GM12878 (cell line): ENCODE measurements at regions not wholly inside any gene's neighbourhood (a gene's known extent, or its start where the extent isn't known, plus 50 kb on each side); places are given as distances from the start of the nearest gene placed in this dataset.
"Not testable (repeated sequence)": the region's sequence is repeated elsewhere in the genome, so short reads cannot be mapped to it uniquely, and the experiment has no call there.

ENCODE experiments used
- ATAC-seq: fragments of 200-7000 bp; cut with Tn5 transposase; 3 replicates; pipeline ENCODE4 v1.9.1; 2020; ENCODE audit warnings: mild to moderate bottlenecking, moderate library complexity
- BruUV-seq: library from RNA; stranded (reverse); fragments of 400-500 nt; replicated peaks from 2 replicates; lab custom pipeline; 2021; lab: Mats Ljungman, UMichigan
- CTCF ChIA-PET: fragments of 300-600 bp; sonication (Branson Sonifier 250); formaldehyde crosslinking; extraction: SDS; loops from one replicate; lab custom pipeline; 2021; ENCODE audit warnings: inconsistent platforms; lab: Yijun Ruan, JAX
- POLR2A ChIA-PET: fragments of 350-600 bp; formaldehyde crosslinking; extraction: SDS; loops from one replicate; lab custom pipeline; 2021; ENCODE audit warnings: inconsistent platforms; lab: Charles Lee
- RAD21 ChIA-PET: fragments of 300-600 bp; sonication (Branson Sonifier 250); formaldehyde crosslinking; loops from one replicate; lab custom pipeline; 2023; ENCODE audit warnings: antibody characterized with exemption; ENCODE audit not compliant: unreplicated experiment; lab: Charles Lee
- SMC1A ChIA-PET: fragments of 300-600 bp; sonication (Branson Sonifier 250); formaldehyde crosslinking; loops from one replicate; lab custom pipeline; 2023; ENCODE audit not compliant: unreplicated experiment, uncharacterized antibody; lab: Charles Lee
- DNase-seq: peaks from one replicate; pipeline ENCODE4 v3.0.0-alpha.2; 2011; ENCODE audit warnings: low read depth, low spot score
- FAIRE-seq: peaks from 3 replicates; lab custom pipeline; 2011; peaks lifted over from hg19 to GRCh38; lab: Jason Lieb, UNC
- H2AFZ ChIP-seq: 2 replicates; pipeline ENCODE4 v1.6.0; 2011; ENCODE audit warnings: low read depth, low read length, control low read depth; ENCODE audit not compliant: control insufficient read depth
- H3K27ac ChIP-seq: 2 replicates; pipeline ENCODE4 v1.5.1; 2011; ENCODE audit warnings: control low read depth; ENCODE audit not compliant: control insufficient read depth, insufficient read depth
- H3K27me3 ChIP-seq, 2 experiments: replicated peaks in 1 of 2; 2 replicates each; pipeline versions ENCODE4 v1.6.0 to v1.6.1; 2011; ENCODE audit warnings: low read length in 1 of 2; ENCODE audit not compliant: control insufficient read depth in 2 of 2, insufficient read depth in 2 of 2
- H3K36me3 ChIP-seq, 2 experiments: 2 replicates each; pipeline ENCODE4 v1.5.1; 2011; ENCODE audit warnings: low read length in 1 of 2; ENCODE audit not compliant: control insufficient read depth in 2 of 2, insufficient read depth in 2 of 2
- H3K4me1 ChIP-seq: 2 replicates; pipeline ENCODE4 v1.6.1; 2011; ENCODE audit warnings: mild to moderate bottlenecking, low read length, moderate library complexity, mixed read lengths; ENCODE audit not compliant: control insufficient read depth, insufficient read depth
- H3K4me2 ChIP-seq: 2 replicates; pipeline ENCODE4 v1.6.0; 2011; ENCODE audit warnings: control low read depth; ENCODE audit not compliant: control insufficient read depth, insufficient read depth
- H3K4me3 ChIP-seq: fragments of 200-600 bp; sonication (generic); 2 replicates; pipeline ENCODE4 v1.5.1; 2016
- H3K79me2 ChIP-seq: 2 replicates; pipeline ENCODE4 v1.6.0; 2011; ENCODE audit warnings: low read length; ENCODE audit not compliant: control insufficient read depth, insufficient read depth
- H3K9ac ChIP-seq: 2 replicates; pipeline ENCODE4 v1.8.0; 2011; ENCODE audit warnings: low read length, control low read depth, mixed read lengths; ENCODE audit not compliant: control insufficient read depth, insufficient read depth
- H3K9me3 ChIP-seq: replicated peaks from 3 replicates; pipeline ENCODE4 v1.5.1; 2011; ENCODE audit warnings: mild to moderate bottlenecking, low read length; ENCODE audit not compliant: control insufficient read depth, insufficient read depth
- H4K20me1 ChIP-seq: 2 replicates; pipeline ENCODE4 v1.6.0; 2011; ENCODE audit not compliant: control insufficient read depth, insufficient read depth
- MYB ChIP-seq: fragments of 150-350 bp; IDR thresholded peaks from 2 replicates; pipeline ENCODE4 v1.6.1; 2014; ENCODE audit warnings: mild to moderate bottlenecking, low read depth, low read length, borderline replicate concordance
- SIN3A ChIP-seq: IDR thresholded peaks from 2 replicates; pipeline ENCODE4 v1.6.1; 2012; ENCODE audit warnings: low read depth, low read length, improper control_type of control experiment
- TCF3 ChIP-seq: IDR thresholded peaks from 2 replicates; pipeline ENCODE4 v1.6.1; 2012; ENCODE audit warnings: low read depth, mild to moderate bottlenecking, low read length, borderline replicate concordance; ENCODE audit not compliant: insufficient read depth
- WGBS: methylation state at CpG from one replicate; pipeline ENCODE4 v1.1.6; 2016; ENCODE audit warnings: low lambda C conversion rate; ENCODE audit not compliant: insufficient replicate concordance, insufficient coverage; ENCODE audit errors: missing lambda C conversion rate; 5-methylcytosine and 5-hydroxymethylcytosine counted together
- in situ Hi-C: fragments of 300-500 bp; cut with MboI; formaldehyde crosslinking; loops from 9 replicates; pipeline ENCODE4 v1.14.3; 2018; ENCODE audit warnings: mixed read lengths
- intact Hi-C: fragments of 100-400 bp; cut with micrococcal nuclease; formaldehyde crosslinking; loops from one replicate; pipeline ENCODE4 v1.14.2; 2022; ENCODE audit not compliant: unreplicated experiment
- TF ChIP-seq, protein P1 (sequence below): IDR thresholded peaks from 2 replicates; pipeline ENCODE4 v1.6.1; 2012; ENCODE audit warnings: low read depth, low read length, improper control_type of control experiment

- Histone ChIP-seq H3K9me3 (no peaks in the 10 kb centered on the region; the same call in 2 of the 3 replicates), H3K27me3 (no peaks in the 10 kb centered on the region), H3K79me2 (no peaks in the 10 kb centered on the region), H3K36me3 (no peaks in the 10 kb centered on the region), H4K20me1 (no peaks in the 10 kb centered on the region), H3K4me1 (no peaks in the 10 kb centered on the region), H2AFZ (no peak overlapping the region), H3K4me2 (no peak overlapping the region), H3K27ac (no peak overlapping the region), H3K4me3 (no peak overlapping the region), H3K9ac (no peak overlapping the region)
- no peak for DNase-seq
- no TSS peak for BruUV-seq
- SMC1A ChIA-PET = interaction anchor here (1.3 to 1.9 kb wide), 2 partner anchors 179 to 360 kb away, joined by 3 to 7 read pairs; no protein-coding TSS in a partner anchor
- FAIRE-seq = no peak
- POLR2A ChIA-PET = no interaction called here
- CTCF ChIA-PET = no interaction called here
- WGBS = 50% methylated on average over 2 of the region's 2 CpGs
- TF ChIP-seq SIN3A (no peak), MYB (no peak), TCF3 (no peak)
- TF ChIP-seq, protein P1, sequence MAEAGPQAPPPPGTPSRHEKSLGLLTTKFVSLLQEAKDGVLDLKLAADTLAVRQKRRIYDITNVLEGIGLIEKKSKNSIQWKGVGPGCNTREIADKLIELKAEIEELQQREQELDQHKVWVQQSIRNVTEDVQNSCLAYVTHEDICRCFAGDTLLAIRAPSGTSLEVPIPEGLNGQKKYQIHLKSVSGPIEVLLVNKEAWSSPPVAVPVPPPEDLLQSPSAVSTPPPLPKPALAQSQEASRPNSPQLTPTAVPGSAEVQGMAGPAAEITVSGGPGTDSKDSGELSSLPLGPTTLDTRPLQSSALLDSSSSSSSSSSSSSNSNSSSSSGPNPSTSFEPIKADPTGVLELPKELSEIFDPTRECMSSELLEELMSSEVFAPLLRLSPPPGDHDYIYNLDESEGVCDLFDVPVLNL = no peak
- no peak for ATAC-seq
- intact Hi-C loops = loop anchor here (10.0 kb wide), 1 partner anchor 361 kb away; no protein-coding TSS in a partner anchor
- in situ Hi-C loops = no loop called here
- RAD21 ChIA-PET = no interaction called here
These were observed 107.9 kb upstream of the PMCH start for GRCh38 chr12:102305486-102305885.

DNA sequence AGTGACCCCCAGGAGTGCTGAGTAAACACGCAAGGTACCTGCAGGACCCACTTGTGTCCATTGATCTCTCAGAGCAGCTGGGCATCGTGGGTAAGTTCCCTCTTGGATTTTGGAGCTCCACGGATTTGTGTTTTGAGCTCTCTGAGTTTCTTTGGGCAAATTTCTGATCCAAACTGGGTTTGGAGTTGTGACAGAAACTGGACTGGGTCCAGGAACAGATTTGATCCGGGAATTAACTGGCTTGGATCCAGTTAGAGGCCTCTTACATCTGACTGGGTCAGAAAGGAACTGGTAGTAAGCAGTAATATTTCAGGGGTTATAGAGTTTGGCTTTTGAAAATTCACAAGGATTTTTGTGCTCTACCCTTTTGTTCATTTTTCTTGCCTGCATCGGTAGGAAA is 107.0 kb upstream of the PMCH start:
- FAIRE-seq, H3K9me3 ChIP-seq: not testable (repeated sequence)
- WGBS = 49% methylated on average over 5 of the region's 5 CpGs

More for the DNA sequence above, 107.0 kb upstream of the PMCH start:
- H3K9ac ChIP-seq, H3K4me1 ChIP-seq, BruUV-seq, H4K20me1 ChIP-seq, H3K36me3 ChIP-seq, DNase-seq, ATAC-seq, in situ Hi-C loops, H3K79me2 ChIP-seq, H3K4me3 ChIP-seq, H3K27ac ChIP-seq, H3K4me2 ChIP-seq, POLR2A ChIA-PET, H2AFZ ChIP-seq, H3K27me3 ChIP-seq: not testable (repeated sequence)
- CTCF ChIA-PET = interaction anchor here (0.9 to 3.0 kb wide), 3 partner anchors 239 to 512 kb away, joined by 3 to 23 read pairs (median 3); no protein-coding TSS in a partner anchor
- SMC1A ChIA-PET = interaction anchor here (1.9 kb wide), 1 partner anchor 179 kb away, joined by 7 read pairs; no protein-coding TSS in a partner anchor
- intact Hi-C loops = loop anchor here (10.0 kb wide), 1 partner anchor 360 kb away; no protein-coding TSS in a partner anchor
- RAD21 ChIA-PET = interaction anchor here (1.4 to 2.3 kb wide), 3 partner anchors 179 to 470 kb away, joined by 5 to 9 read pairs (median 7); no protein-coding TSS in a partner anchor
